ENCODE measurements at regions not wholly inside any gene's neighbourhood (a gene's known extent, or its start where the extent isn't known, plus 50 kb on each side); places are given as distances from the start of the nearest gene placed in this dataset.

- DNase-seq (ENCODE audit: low spot score): no peak
- FAIRE-seq: no peak
Measured at GRCh38 chr15:31151301-31152233, 50.0 kb upstream of the TRPM1 start.

DNA sequence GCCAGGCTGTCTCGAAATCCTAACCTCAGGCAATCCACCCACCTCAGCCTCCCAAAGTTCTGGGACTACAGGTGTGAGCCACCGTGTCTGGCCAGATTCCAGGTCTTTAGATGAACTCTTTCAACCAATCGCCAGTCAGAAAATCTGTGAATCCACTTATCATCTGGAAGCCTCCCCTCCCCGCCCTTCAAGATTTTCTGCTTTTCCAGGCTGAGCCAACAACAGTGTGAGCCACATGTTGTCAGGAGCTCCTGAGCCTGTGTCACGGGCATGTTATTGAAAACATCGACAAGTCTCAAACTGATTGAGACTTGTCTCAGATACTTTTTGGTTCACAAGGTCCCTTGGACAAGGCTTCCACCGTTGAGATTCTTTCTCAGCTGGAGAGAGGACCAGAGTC, 52.0 kb upstream of the TRPM1 start:
- DNase-seq (ENCODE audit: low spot score): no peak
- no peak for FAIRE-seq

DNA sequence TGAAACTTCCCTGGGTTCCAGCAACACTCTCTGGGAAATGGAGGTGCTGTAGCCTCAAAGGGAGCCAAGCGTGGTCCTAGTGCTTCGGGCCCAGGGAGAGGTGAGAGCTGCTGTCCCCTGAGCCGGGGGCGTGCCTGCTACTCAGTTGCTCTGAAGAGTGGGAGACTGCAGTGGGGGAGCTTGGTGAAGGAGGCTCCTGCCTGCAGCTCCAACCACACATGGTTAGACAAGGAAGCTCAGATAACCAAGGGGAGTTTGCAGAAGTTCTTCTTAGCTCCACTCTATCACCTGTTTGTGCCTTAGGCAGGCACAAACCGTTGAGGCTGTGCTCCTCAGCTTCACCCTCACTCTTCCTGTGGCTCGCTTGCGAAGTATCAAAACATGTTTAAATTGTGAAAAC, 53.6 kb upstream of the TRPM1 start:
- FAIRE-seq (no peak), DNase-seq (ENCODE audit: low spot score) (no peak)

DNA sequence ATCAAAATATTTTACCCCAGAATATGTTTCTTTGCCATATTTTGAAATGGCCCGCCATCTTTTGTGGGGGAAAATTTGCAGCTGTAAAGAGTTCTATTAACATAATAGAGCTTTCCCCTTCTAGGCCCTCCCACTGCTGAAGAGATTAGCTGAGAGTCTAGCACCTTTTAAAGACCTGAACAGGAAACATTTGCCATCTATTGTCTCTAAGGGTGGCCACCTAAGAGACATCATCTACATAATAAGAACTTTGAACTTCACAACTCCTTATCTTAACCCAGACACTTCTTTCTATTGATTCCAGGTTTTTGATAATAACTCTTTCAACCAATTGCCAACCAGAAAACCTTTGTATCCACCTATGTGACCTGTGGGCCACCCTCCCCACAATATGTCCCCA, 54.7 kb upstream of the TRPM1 start:
- FAIRE-seq (no peak), DNase-seq (ENCODE audit: low spot score) (no peak)

DNA sequence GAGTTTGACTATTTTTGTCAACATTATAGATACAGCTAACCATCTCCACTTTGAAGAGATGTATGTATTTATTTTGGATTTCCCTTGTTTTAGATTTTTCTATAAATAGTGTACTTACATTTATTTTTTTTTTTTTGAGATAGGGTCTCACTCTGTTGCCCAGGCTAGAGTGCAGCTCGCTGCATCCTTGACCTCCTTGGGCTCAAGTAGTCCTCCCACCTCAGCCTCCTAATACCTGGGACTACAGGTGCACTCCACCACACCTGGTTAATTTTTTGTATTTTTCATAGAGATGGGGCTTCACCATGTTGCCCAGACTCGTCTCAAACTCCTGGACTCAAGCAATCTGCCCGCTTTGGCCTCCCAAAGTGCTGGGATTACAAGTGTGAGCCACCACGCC, 55.3 kb upstream of the TRPM1 start:
- FAIRE-seq (no peak), DNase-seq (ENCODE audit: low spot score) (no peak)

GRCh38 chr15:31157644-31158069, 56.1 kb upstream of the TRPM1 start:
- DNase-seq (ENCODE audit: low spot score) (no peak), FAIRE-seq (no peak)

DNA sequence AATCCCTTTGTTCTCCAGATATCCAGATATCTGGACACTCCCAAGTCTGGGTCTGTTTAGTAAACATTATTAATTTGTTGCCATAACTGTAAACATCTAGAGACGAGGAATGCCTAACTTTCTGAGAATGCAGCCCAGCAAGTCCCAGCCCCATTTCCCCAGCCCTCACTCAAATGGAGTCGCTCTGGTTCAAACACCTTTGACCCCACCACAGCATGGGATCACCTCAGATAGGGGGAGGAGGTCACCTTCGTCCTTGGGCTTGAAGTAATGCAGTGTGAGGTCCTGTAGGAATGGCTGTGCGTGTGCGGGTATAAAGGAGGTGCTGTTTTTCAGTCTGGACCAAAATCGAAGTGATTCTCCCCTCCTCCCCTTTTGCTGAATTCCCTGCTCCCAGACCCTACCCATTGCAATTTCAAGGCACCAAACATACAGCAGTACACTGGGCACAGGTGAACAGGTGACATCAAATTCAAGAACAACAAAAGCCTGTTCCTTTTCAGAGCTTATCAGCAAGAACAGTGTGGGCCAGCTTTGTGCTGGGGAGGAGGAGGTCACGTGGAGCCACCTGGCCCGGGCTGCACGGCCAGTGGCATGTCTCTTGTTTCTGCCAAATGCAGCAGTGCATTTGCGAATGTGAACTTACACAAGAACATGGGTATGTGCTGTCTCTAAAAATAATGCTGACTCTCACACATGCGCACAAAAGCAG, 57.5 kb upstream of the TRPM1 start:
- DNase-seq (ENCODE audit: low spot score): no peak
- no peak for FAIRE-seq

- DNase-seq (ENCODE audit: low spot score) (no peak), FAIRE-seq (no peak)
Measured at GRCh38 chr15:31159837-31160236, 58.3 kb upstream of the TRPM1 start.

GRCh38 chr15:31160297-31160696, 58.8 kb upstream of the TRPM1 start:
- no peak for FAIRE-seq
- no peak for DNase-seq (ENCODE audit: low spot score)

DNA sequence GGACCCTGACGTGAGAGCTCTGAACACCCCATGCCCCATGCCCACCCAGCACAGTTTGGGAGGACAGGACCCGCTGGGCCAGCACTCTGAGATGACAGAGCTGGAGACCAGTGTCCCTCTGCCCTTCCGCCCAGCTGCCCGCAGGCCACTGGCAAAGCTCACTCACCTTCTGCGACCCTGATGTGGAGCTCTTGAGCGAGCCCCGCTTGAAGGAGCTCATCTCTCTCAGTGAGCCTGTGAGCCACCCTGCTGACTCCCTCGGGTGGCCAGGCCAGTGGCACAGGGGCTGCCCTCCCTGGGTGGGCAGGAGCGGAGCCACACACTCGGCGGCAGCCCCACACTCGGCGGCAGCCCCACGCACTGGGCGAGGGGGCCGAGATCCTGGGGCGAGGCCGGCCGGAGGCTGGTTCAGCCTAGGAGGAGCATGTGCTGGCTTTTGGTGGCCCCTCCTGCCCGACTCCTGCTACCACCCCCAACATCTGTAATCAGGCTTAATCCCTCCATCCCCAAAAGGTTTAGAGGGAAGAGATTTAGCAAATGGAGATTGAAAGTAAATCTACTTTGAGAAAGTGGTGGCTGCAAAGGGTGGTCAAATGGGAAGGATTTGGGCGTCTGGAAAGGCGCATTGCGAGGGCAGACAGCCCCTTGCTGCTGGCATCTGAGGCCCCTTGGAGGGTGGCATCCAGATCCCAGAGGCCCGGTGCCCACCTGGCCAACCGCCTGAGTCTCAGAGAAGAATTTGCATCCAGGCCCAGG, 59.4 kb upstream of the TRPM1 start:
- DNase-seq (ENCODE audit: low spot score): no peak
- no peak for FAIRE-seq

- no peak for FAIRE-seq
Measured at GRCh38 chr15:31161951-31162350, 60.4 kb upstream of the TRPM1 start.

DNA sequence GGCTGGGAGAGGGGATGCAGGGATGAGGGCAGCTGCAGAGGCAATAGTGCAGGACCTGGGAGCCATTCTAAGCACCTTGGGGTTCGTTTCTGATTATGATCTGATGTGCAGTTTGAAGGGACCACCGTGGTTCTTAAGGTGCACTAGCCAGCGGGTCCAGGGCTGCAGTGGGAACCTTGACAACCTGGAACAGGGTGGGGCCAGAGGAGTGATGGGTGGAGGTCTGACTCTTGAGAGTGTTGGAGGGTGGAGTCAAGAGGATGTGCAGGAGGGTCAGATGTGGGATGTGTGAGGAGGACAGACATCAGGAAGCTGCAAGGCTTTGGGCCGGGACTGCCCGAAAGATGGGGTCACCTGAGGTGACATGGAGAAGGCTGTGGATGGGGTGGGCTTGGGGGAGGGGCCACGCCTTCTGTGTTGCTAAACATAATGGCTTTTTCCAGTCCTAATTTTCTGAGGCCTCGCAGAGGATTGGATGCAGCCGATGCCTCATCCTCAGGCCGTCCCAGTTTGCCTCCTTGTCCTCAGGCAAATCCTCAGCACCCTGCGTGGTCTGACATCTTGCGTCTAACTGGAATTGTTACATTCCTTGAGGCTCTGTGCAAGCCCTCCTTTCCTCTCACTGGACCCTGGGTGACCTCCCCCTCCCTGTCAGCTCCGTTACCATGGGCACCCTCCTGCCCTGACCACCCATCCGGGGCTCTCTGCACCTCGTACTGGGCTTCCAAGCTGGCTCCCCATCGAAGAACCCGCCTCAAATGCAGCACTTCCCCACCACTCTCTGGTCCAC, 61.4 kb upstream of the TRPM1 start:
- FAIRE-seq (no peak), DNase-seq (ENCODE audit: low spot score) (no peak)

More at GRCh38 chr15:31161951-31162350, 60.4 kb upstream of the TRPM1 start:
- DNase-seq (ENCODE audit: low spot score): no peak

- DNase-seq (ENCODE audit: low spot score): no peak
- no peak for FAIRE-seq
Measured at GRCh38 chr15:31163769-31164572, 62.4 kb upstream of the TRPM1 start.

DNA sequence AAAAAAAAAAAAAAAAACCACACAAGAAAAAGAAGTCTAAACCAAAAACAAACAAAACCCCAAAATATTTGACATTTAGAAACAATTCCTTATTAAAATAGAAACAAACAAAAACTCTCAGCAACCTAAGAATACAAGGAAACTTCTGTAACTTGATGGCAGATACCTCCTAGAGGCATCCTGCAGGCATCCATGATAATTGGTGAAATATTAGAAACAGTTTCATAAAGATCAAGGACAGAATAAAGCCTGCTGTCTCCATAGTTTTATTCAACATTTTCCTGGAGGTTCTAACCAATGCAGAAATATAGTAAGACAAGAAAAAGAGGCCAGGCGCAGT, 63.0 kb upstream of the TRPM1 start:
- DNase-seq (ENCODE audit: low spot score) (no peak), FAIRE-seq (no peak)

- FAIRE-seq (no peak), DNase-seq (ENCODE audit: low spot score) (no peak)
Measured at GRCh38 chr15:31169558-31169957, 68.0 kb upstream of the TRPM1 start.

DNA sequence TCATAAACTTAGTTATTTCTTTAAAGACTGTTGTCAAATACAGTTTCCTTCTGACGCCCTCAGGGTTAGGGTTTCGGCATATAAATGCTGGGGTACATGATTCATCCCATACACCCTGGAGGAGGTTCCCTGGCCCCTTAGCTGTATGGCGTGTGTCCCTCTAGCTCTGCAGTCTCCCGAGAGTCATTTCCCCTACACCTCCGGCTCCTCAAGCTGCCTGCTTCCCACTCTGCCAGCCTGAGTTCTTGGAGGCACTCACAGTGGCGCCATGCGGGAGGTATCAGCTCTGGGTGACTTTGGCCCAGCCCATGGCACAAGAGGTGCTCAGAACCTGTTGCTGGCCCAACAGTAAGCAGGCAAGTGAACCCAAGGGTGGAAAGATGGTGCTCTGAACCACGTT, 70.2 kb upstream of the TRPM1 start:
- no peak for DNase-seq (ENCODE audit: low spot score)

GRCh38 chr15:31172606-31173005, 71.1 kb upstream of the TRPM1 start:
- FAIRE-seq: no peak
- DNase-seq (ENCODE audit: low spot score): no peak

More for the DNA sequence above, 70.2 kb upstream of the TRPM1 start:
- no peak for FAIRE-seq

GRCh38 chr15:31173790-31174450, 72.4 kb upstream of the TRPM1 start:
- FAIRE-seq (no peak), DNase-seq (ENCODE audit: low spot score) (no peak)

DNA sequence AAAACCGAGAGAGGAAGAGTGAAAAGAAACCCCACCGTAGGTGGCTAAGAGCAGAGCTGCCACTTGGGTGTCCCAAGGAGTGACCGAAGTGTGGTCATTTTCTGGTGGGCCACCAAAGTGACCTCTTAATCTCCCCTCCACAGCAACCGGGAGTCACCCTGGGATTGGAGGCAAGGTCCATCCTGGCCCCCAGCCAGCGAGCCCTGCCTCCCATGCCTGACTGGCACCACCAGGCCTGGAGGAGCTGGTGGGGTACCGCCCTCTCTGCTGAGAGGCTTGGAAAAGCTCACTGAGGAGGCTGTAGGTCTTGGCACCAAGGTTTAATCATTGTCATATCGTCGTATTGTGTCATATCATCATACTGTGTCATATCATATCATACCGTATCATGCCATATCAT, 74.0 kb upstream of the TRPM1 start:
- DNase-seq (ENCODE audit: low spot score) (no peak), FAIRE-seq (no peak)

- DNase-seq (ENCODE audit: low spot score): no peak
- no peak for FAIRE-seq
Measured at GRCh38 chr15:31177951-31178350, 76.4 kb upstream of the TRPM1 start.
